ENCODE measurements at regions not wholly inside any gene's neighbourhood (a gene's known extent, or its start where the extent isn't known, plus 50 kb on each side); places are given as distances from the start of the nearest gene placed in this dataset.
"Not testable (repeated sequence)": the region's sequence is repeated elsewhere in the genome, so short reads cannot be mapped to it uniquely, and the experiment has no call there.

- ATAC-seq (replicated peaks in 1 of 4) (no peak), DNase-seq (no peak)
- Histone ChIP-seq H3K27ac (ENCODE audit: low read length) (no peak overlapping the region), H3K4me1 (ENCODE audit: control insufficient read depth in 1 of 2, extremely low read depth in 1 of 2, insufficient read depth in 2 of 2, low read length in 2 of 2) (no peaks in the 10 kb centered on the region), H3K27me3 (replicated peaks in 1 of 2; ENCODE audit: control insufficient read depth in 2 of 2, extremely low read depth in 1 of 2, insufficient read depth in 2 of 2, low read length in 1 of 2) (peaks cover 0 to 8% of the 10 kb centered on the region in 2 experiments), H3K4me3 (ENCODE audit: control insufficient read depth in 1 of 2, extremely low read depth in 1 of 2, low read length in 1 of 2) (no peak overlapping the region), H3K9me3 (no peaks in the 10 kb centered on the region), H3K36me3 (ENCODE audit: control insufficient read depth in 2 of 2, extremely low read depth in 1 of 2, insufficient read depth in 1 of 2, low read length in 1 of 2) (no peaks in the 10 kb centered on the region)
- Mint-ChIP-seq H3K36me3 (no peaks in the 10 kb centered on the region), H3K27ac (no peak overlapping the region), H3K4me1 (peaks cover 0 to 8% (median 4%) of the 10 kb centered on the region in 3 donors), H3K9me3 (no peaks in the 10 kb centered on the region), H3K27me3 (peaks cover 33 to 52% of the 10 kb centered on the region in 2 donors), H3K4me3 (no peak overlapping the region)
- ChIA-PET POLR2A (interaction anchor here in 1 of 2 donors (0.6 kb wide), 1 partner anchor 20 kb away, joined by 3 read pairs; no protein-coding TSS in a partner anchor), CTCF (no interaction called here)
- 86% methylated on average over 4 of the region's 6 CpGs for WGBS (ENCODE audit: insufficient coverage)
These were observed 69.8 kb upstream of the STARD13 start for GRCh38 chr13:33355201-33355895.

GRCh38 chr13:33358076-33358475 is 72.5 kb upstream of the STARD13 start:
- H3K27ac ChIP-seq (ENCODE audit: low read length): not testable (repeated sequence)
- 100% methylated on average over 5 of the region's 17 CpGs for WGBS (ENCODE audit: insufficient coverage)
- peaks cover 11 to 44% of the 10 kb centered on the region in 2 donors for H3K27me3 Mint-ChIP-seq

GRCh38 chr13:33362986-33363727 is 77.6 kb upstream of the STARD13 start:
- H3K27me3 ChIP-seq (replicated peaks in 1 of 2; ENCODE audit: control insufficient read depth in 2 of 2, extremely low read depth in 1 of 2, insufficient read depth in 2 of 2, low read length in 1 of 2): no peaks in the 10 kb centered on the region
- WGBS (ENCODE audit: insufficient coverage): 64% methylated on average over 1 of the region's 2 CpGs
- H3K36me3 ChIP-seq (ENCODE audit: control insufficient read depth in 2 of 2, extremely low read depth in 1 of 2, insufficient read depth in 1 of 2, low read length in 1 of 2): no peaks in the 10 kb centered on the region
- ATAC-seq (replicated peaks in 1 of 4) (no peak), DNase-seq (peak in 1 of 35 experiments; percentile 3)
- H3K27ac Mint-ChIP-seq: no peak overlapping the region
- ChIA-PET CTCF (interaction anchor here in 1 of 2 donors (0.6 kb wide), 1 partner anchor 1788 kb away, joined by 4 read pairs; no protein-coding TSS in a partner anchor), POLR2A (no interaction called here)
- H3K27ac ChIP-seq (ENCODE audit: low read length): no peak overlapping the region
- no peak overlapping the region for H3K4me3 ChIP-seq (ENCODE audit: control insufficient read depth in 1 of 2, extremely low read depth in 1 of 2, low read length in 1 of 2)
- H3K27me3 Mint-ChIP-seq: peaks cover 1 to 10% of the 10 kb centered on the region in 2 donors
- H3K9me3 ChIP-seq: no peaks in the 10 kb centered on the region
- H3K4me1 Mint-ChIP-seq: peaks cover 5 to 6% (median 6%) of the 10 kb centered on the region in 3 donors
- no peaks in the 10 kb centered on the region for H3K4me1 ChIP-seq (ENCODE audit: control insufficient read depth in 1 of 2, extremely low read depth in 1 of 2, insufficient read depth in 2 of 2, low read length in 2 of 2)
- no peak overlapping the region for H3K4me3 Mint-ChIP-seq
- H3K36me3 Mint-ChIP-seq: no peaks in the 10 kb centered on the region
- no peaks in the 10 kb centered on the region for H3K9me3 Mint-ChIP-seq

More at GRCh38 chr13:33358076-33358475, 72.5 kb upstream of the STARD13 start:
- ATAC-seq (replicated peaks in 1 of 4); H3K36me3 Mint-ChIP-seq; CTCF ChIA-PET; H3K4me3 ChIP-seq (ENCODE audit: control insufficient read depth in 1 of 2, extremely low read depth in 1 of 2, low read length in 1 of 2); H3K27me3 ChIP-seq (replicated peaks in 1 of 2; ENCODE audit: control insufficient read depth in 2 of 2, extremely low read depth in 1 of 2, insufficient read depth in 2 of 2, low read length in 1 of 2); POLR2A ChIA-PET; H3K36me3 ChIP-seq (ENCODE audit: control insufficient read depth in 2 of 2, extremely low read depth in 1 of 2, insufficient read depth in 1 of 2, low read length in 1 of 2); H3K4me3 Mint-ChIP-seq; H3K9me3 Mint-ChIP-seq; H3K4me1 ChIP-seq (ENCODE audit: control insufficient read depth in 1 of 2, extremely low read depth in 1 of 2, insufficient read depth in 2 of 2, low read length in 2 of 2); DNase-seq; H3K9me3 ChIP-seq; H3K27ac Mint-ChIP-seq; H3K4me1 Mint-ChIP-seq: not testable (repeated sequence)

- Histone ChIP-seq H3K36me3 (ENCODE audit: control insufficient read depth in 2 of 2, extremely low read depth in 1 of 2, insufficient read depth in 1 of 2, low read length in 1 of 2) (no peaks in the 10 kb centered on the region), H3K27me3 (replicated peaks in 1 of 2; ENCODE audit: control insufficient read depth in 2 of 2, extremely low read depth in 1 of 2, insufficient read depth in 2 of 2, low read length in 1 of 2) (no peaks in the 10 kb centered on the region), H3K4me1 (ENCODE audit: control insufficient read depth in 1 of 2, extremely low read depth in 1 of 2, insufficient read depth in 2 of 2, low read length in 2 of 2) (no peaks in the 10 kb centered on the region), H3K4me3 (ENCODE audit: control insufficient read depth in 1 of 2, extremely low read depth in 1 of 2, low read length in 1 of 2) (no peak overlapping the region), H3K27ac (ENCODE audit: low read length) (no peak overlapping the region), H3K9me3 (no peaks in the 10 kb centered on the region)
- DNase-seq (no peak), ATAC-seq (replicated peaks in 1 of 4) (no peak)
- no peak overlapping the region for H3K27ac Mint-ChIP-seq
- 61% methylated on average over 2 of the region's 5 CpGs for WGBS (ENCODE audit: insufficient coverage)
- no peaks in the 10 kb centered on the region for H3K36me3 Mint-ChIP-seq
- no peaks in the 10 kb centered on the region for H3K9me3 Mint-ChIP-seq
- H3K4me3 Mint-ChIP-seq: no peak overlapping the region
- CTCF ChIA-PET: no interaction called here
- POLR2A ChIA-PET: no interaction called here
- H3K27me3 Mint-ChIP-seq: peaks cover 0 to 10% of the 10 kb centered on the region in 2 donors
- H3K4me1 Mint-ChIP-seq: peaks cover 6% of the 10 kb centered on the region in 3 donors
These were observed 78.6 kb upstream of the STARD13 start for GRCh38 chr13:33364192-33364591.

- no peak for DNase-seq
- no CpG with 5 or more reads among the region's 6 CpGs for WGBS (ENCODE audit: insufficient coverage)
- H3K36me3 Mint-ChIP-seq: no peaks in the 10 kb centered on the region
- Histone ChIP-seq H3K9me3 (no peaks in the 10 kb centered on the region), H3K27me3 (replicated peaks in 1 of 2; ENCODE audit: control insufficient read depth in 2 of 2, extremely low read depth in 1 of 2, insufficient read depth in 2 of 2, low read length in 1 of 2) (no peaks in the 10 kb centered on the region), H3K4me1 (ENCODE audit: control insufficient read depth in 1 of 2, extremely low read depth in 1 of 2, insufficient read depth in 2 of 2, low read length in 2 of 2) (no peaks in the 10 kb centered on the region), H3K27ac (ENCODE audit: low read length) (no peak overlapping the region), H3K36me3 (ENCODE audit: control insufficient read depth in 2 of 2, extremely low read depth in 1 of 2, insufficient read depth in 1 of 2, low read length in 1 of 2) (no peaks in the 10 kb centered on the region), H3K4me3 (ENCODE audit: control insufficient read depth in 1 of 2, extremely low read depth in 1 of 2, low read length in 1 of 2) (no peak overlapping the region)
- H3K4me3 Mint-ChIP-seq: no peak overlapping the region
- H3K27me3 Mint-ChIP-seq: peaks cover 0 to 8% of the 10 kb centered on the region in 2 donors
- no peak for ATAC-seq (replicated peaks in 1 of 4)
- ChIA-PET POLR2A (no interaction called here), CTCF (interaction anchor here in 1 of 2 donors (0.5 kb wide), 1 partner anchor 229 kb away, joined by 4 read pairs; no protein-coding TSS in a partner anchor)
- no peak overlapping the region for H3K27ac Mint-ChIP-seq
- peaks cover 6% of the 10 kb centered on the region in 3 donors for H3K4me1 Mint-ChIP-seq
- no peaks in the 10 kb centered on the region for H3K9me3 Mint-ChIP-seq
These were observed 81.0 kb upstream of the STARD13 start for GRCh38 chr13:33366469-33367062.

- H3K27me3 ChIP-seq (replicated peaks in 1 of 2; ENCODE audit: control insufficient read depth in 2 of 2, extremely low read depth in 1 of 2, insufficient read depth in 2 of 2, low read length in 1 of 2): no peaks in the 10 kb centered on the region
- ChIA-PET POLR2A (no interaction called here), CTCF (interaction anchor here in 1 of 2 donors (0.5 kb wide), 1 partner anchor 229 kb away, joined by 4 read pairs; no protein-coding TSS in a partner anchor)
- H3K9me3 ChIP-seq: no peaks in the 10 kb centered on the region
- H3K27me3 Mint-ChIP-seq: peaks cover 0 to 11% of the 10 kb centered on the region in 2 donors
- peaks cover 6% of the 10 kb centered on the region in 3 donors for H3K4me1 Mint-ChIP-seq
- no peak overlapping the region for H3K4me3 ChIP-seq (ENCODE audit: control insufficient read depth in 1 of 2, extremely low read depth in 1 of 2, low read length in 1 of 2)
- no peak overlapping the region for H3K27ac ChIP-seq (ENCODE audit: low read length)
- H3K4me3 Mint-ChIP-seq: no peak overlapping the region
- H3K36me3 Mint-ChIP-seq: no peaks in the 10 kb centered on the region
- no peaks in the 10 kb centered on the region for H3K4me1 ChIP-seq (ENCODE audit: control insufficient read depth in 1 of 2, extremely low read depth in 1 of 2, insufficient read depth in 2 of 2, low read length in 2 of 2)
- ATAC-seq (replicated peaks in 1 of 4): no peak
- no peak for DNase-seq
- no CpG with 5 or more reads among the region's 2 CpGs for WGBS (ENCODE audit: insufficient coverage)
- no peaks in the 10 kb centered on the region for H3K36me3 ChIP-seq (ENCODE audit: control insufficient read depth in 2 of 2, extremely low read depth in 1 of 2, insufficient read depth in 1 of 2, low read length in 1 of 2)
- H3K27ac Mint-ChIP-seq: no peak overlapping the region
- no peaks in the 10 kb centered on the region for H3K9me3 Mint-ChIP-seq
These were observed 81.8 kb upstream of the STARD13 start for GRCh38 chr13:33367171-33367895.

Measured in T-cell (primary cell).